ENCODE measurements at regions not wholly inside any gene's neighbourhood (a gene's known extent, or its start where the extent isn't known, plus 50 kb on each side); places are given as distances from the start of the nearest gene placed in this dataset.

DNA sequence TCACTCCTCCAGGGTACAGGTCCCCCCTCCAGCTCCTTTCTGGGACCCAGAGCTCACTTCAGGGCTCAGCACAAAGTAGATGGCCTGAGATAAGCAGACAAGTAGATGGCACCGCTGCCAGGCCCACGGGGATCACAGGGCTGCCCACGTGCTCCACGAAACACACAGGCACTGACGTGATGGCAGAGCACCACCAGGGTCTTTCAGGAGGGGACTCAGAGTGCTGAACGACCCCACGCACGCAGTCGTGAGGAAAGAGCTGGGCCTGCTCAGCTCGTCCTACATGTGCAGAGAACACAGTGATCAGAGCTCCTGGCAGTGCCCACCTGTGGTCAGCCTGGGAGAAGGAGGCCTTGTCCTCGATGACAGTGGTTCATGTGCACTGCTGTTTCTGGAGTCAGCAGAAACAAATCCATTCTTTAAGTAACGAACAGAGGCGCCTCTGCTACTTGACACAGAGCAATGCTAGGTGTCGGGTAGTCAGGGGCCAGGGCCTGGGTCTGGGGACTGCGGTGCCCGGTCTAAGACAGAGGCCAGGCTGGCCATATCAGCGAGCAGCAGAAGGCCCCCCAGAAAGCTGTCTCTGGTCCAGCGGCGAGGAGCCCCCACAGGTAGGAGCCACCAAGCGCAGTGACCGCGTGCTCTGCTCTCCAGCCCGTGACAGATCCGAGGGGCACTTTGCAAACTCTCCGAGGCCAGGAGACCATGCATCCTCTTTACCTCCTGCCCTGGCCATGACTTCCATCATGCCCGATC lies 129.8 kb upstream of the FAM20C start:
- CTCF ChIA-PET (ENCODE audit: partially characterized antibody): interaction anchor here (0.9 to 5.7 kb wide), 14 partner anchors 23 to 204 kb away, joined by 3 to 30 read pairs (median 5); no protein-coding TSS in a partner anchor
- TF ChIP-seq SIN3A (conservative IDR thresholded peaks at IDR 0.05 in 1 of 2, IDR thresholded peaks at IDR 0.05 in 1 of 2; ENCODE audit: low read depth in 1 of 2, low read length in 2 of 2) (no peak), SIX5 (IDR thresholded peaks at IDR 0.05; ENCODE audit: low read depth, low read length) (no peak), HDAC2 (IDR thresholded peaks at IDR 0.05; ENCODE audit: borderline replicate concordance in 1 of 2, low read depth in 2 of 2, low read length in 2 of 2) (no peak), KDM1A (IDR thresholded peaks at IDR 0.05; ENCODE audit: borderline replicate concordance, low read length) (no peak)
- TF ChIP-seq, protein P1, sequence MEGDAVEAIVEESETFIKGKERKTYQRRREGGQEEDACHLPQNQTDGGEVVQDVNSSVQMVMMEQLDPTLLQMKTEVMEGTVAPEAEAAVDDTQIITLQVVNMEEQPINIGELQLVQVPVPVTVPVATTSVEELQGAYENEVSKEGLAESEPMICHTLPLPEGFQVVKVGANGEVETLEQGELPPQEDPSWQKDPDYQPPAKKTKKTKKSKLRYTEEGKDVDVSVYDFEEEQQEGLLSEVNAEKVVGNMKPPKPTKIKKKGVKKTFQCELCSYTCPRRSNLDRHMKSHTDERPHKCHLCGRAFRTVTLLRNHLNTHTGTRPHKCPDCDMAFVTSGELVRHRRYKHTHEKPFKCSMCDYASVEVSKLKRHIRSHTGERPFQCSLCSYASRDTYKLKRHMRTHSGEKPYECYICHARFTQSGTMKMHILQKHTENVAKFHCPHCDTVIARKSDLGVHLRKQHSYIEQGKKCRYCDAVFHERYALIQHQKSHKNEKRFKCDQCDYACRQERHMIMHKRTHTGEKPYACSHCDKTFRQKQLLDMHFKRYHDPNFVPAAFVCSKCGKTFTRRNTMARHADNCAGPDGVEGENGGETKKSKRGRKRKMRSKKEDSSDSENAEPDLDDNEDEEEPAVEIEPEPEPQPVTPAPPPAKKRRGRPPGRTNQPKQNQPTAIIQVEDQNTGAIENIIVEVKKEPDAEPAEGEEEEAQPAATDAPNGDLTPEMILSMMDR (IDR thresholded peaks at IDR 0.05; ENCODE audit: control extremely low read depth in 1 of 3, insufficient read depth in 1 of 3, low read depth in 1 of 3, low read length in 3 of 3): no peak

More for the DNA sequence above, 129.8 kb upstream of the FAM20C start:
- Histone ChIP-seq H3K4me3 (ENCODE audit: extremely low read depth in 1 of 4, insufficient read depth in 2 of 4, low read depth in 3 of 4, low read length in 4 of 4) (no peak overlapping the region), H2BK120ac (replicated peaks; ENCODE audit: low read depth, low read length) (no peak overlapping the region), H2BK15ac (ENCODE audit: low read length) (peak overlapping the region; percentile 81; the same call in 1 of the 2 replicates), H2BK20ac (ENCODE audit: low read length) (no peak overlapping the region), H2BK12ac (ENCODE audit: low read depth, low read length) (peak overlapping the region; percentile 84; the same call in 1 of the 2 replicates), H4K20me1 (replicated peaks in 1 of 2; ENCODE audit: control insufficient read depth in 1 of 2, insufficient read depth in 2 of 2, low read length in 2 of 2) (no peaks in the 10 kb centered on the region), H3K18ac (ENCODE audit: extremely low read depth, low read length) (no peak overlapping the region), H3K27me3 (replicated peaks in 1 of 4; ENCODE audit: control insufficient read depth in 3 of 4, extremely low read depth in 1 of 4, insufficient read depth in 3 of 4, low read length in 3 of 4) (no peaks in the 10 kb centered on the region), H2AFZ (ENCODE audit: low read length) (no peak overlapping the region), H4K91ac (replicated peaks; ENCODE audit: insufficient read length, low read length) (peak overlapping the region; percentile 28), H3K27ac (ENCODE audit: low read depth, low read length) (no peak overlapping the region), H3K23me2 (ENCODE audit: low read depth, low read length) (no peaks in the 10 kb centered on the region; the same call in 1 of the 2 replicates), H2AK5ac (ENCODE audit: low read depth, low read length) (no peak overlapping the region), H3K4ac (replicated peaks; ENCODE audit: insufficient read length, low read depth, low read length) (no peak overlapping the region), H3K4me1 (replicated peaks in 1 of 4; ENCODE audit: control insufficient read depth in 3 of 4, insufficient read depth in 4 of 4, low read length in 3 of 4) (peaks cover 0 to 13% (median 9%) of the 10 kb centered on the region in 4 experiments; a peak in 6 of 7 replicates), H3K79me1 (ENCODE audit: low read depth, low read length) (no peaks in the 10 kb centered on the region), H3K4me2 (ENCODE audit: insufficient read depth in 1 of 2, low read depth in 2 of 2, low read length in 2 of 2) (no peak overlapping the region), H3K36me3 (ENCODE audit: control insufficient read depth in 2 of 4, insufficient read depth in 4 of 4, low read length in 3 of 4) (no peaks in the 10 kb centered on the region), H3K9ac (replicated peaks in 1 of 4; ENCODE audit: extremely low read depth in 1 of 4, low read depth in 3 of 4, low read length in 3 of 4) (no peak overlapping the region), H3K56ac (replicated peaks; ENCODE audit: insufficient read length, low read depth, low read length) (no peak overlapping the region), H3K9me3 (ENCODE audit: insufficient read depth in 2 of 2, low read depth in 1 of 2, low read length in 1 of 2) (no peaks in the 10 kb centered on the region), H3K23ac (ENCODE audit: insufficient read length) (no peak overlapping the region), H4K8ac (ENCODE audit: extremely low read depth, insufficient read depth, low read length) (no peak overlapping the region; the same call in 1 of the 2 replicates), H3K79me2 (ENCODE audit: control insufficient read depth in 1 of 2, insufficient read depth in 2 of 2, low read length in 2 of 2) (no peaks in the 10 kb centered on the region), H2BK5ac (ENCODE audit: low read depth, low read length) (no peak overlapping the region), H3K14ac (ENCODE audit: insufficient read length) (no peak overlapping the region), H4K5ac (ENCODE audit: insufficient read length, low read depth, low read length) (no peak overlapping the region)
- WGBS, 2 experiments (ENCODE audit: extremely low coverage in 1 of 2, insufficient coverage in 1 of 2, insufficient read length in 1 of 2, insufficient replicate concordance in 2 of 2, low coverage in 1 of 2, low lambda C conversion rate in 2 of 2, missing lambda C conversion rate in 1 of 2): 92% methylated on average over 26 of the region's 26 CpGs; no CpG with 5 or more reads in 1 of the 2 experiments
- DNase-seq (ENCODE audit: low read depth in 1 of 2, low spot score in 2 of 2) (no peak), FAIRE-seq (no peak)
- POLR2A ChIA-PET (ENCODE audit: partially characterized antibody): interaction anchor here (1.1 kb wide), 1 partner anchor 25 kb away, joined by 3 read pairs; no protein-coding TSS in a partner anchor

All from H1 (cell line).